Activated naive CD8-positive, alpha-beta T cell (primary cell): ENCODE measurements at regions not wholly inside any gene's neighbourhood (a gene's known extent, or its start where the extent isn't known, plus 50 kb on each side); places are given as distances from the start of the nearest gene placed in this dataset.
"Not testable (repeated sequence)": the region's sequence is repeated elsewhere in the genome, so short reads cannot be mapped to it uniquely, and the experiment has no call there.

Experiments used
- H3K27ac Mint-ChIP-seq: one replicate; pipeline ENCODE4 v1.8.0; 2021; ENCODE audit warnings: mixed read lengths
- H3K27me3 Mint-ChIP-seq: one replicate; pipeline ENCODE4 v1.8.0; 2021; ENCODE audit warnings: mixed read lengths
- H3K36me3 Mint-ChIP-seq: one replicate; pipeline ENCODE4 v1.8.0; 2021; ENCODE audit warnings: mixed read lengths
- H3K4me1 Mint-ChIP-seq: one replicate; pipeline ENCODE4 v1.8.0; 2021; ENCODE audit warnings: low read depth, mixed read lengths
- H3K4me3 Mint-ChIP-seq: one replicate; pipeline ENCODE4 v1.8.0; 2021; ENCODE audit warnings: mild to moderate bottlenecking, mixed read lengths
- H3K9me3 Mint-ChIP-seq: one replicate; pipeline ENCODE4 v1.8.0; 2021; ENCODE audit warnings: low read depth, mixed read lengths

GRCh38 chr18:10121786-10122515 lies 208.1 kb downstream of the VAPA start:
- no peaks in the 10 kb centered on the region for H3K4me1 Mint-ChIP-seq
- H3K36me3 Mint-ChIP-seq, result no peaks in the 10 kb centered on the region
- H3K27ac Mint-ChIP-seq, result no peak overlapping the region
- H3K4me3 Mint-ChIP-seq, result no peak overlapping the region
- H3K27me3 Mint-ChIP-seq, result no peaks in the 10 kb centered on the region
- H3K9me3 Mint-ChIP-seq, result no peaks in the 10 kb centered on the region

DNA sequence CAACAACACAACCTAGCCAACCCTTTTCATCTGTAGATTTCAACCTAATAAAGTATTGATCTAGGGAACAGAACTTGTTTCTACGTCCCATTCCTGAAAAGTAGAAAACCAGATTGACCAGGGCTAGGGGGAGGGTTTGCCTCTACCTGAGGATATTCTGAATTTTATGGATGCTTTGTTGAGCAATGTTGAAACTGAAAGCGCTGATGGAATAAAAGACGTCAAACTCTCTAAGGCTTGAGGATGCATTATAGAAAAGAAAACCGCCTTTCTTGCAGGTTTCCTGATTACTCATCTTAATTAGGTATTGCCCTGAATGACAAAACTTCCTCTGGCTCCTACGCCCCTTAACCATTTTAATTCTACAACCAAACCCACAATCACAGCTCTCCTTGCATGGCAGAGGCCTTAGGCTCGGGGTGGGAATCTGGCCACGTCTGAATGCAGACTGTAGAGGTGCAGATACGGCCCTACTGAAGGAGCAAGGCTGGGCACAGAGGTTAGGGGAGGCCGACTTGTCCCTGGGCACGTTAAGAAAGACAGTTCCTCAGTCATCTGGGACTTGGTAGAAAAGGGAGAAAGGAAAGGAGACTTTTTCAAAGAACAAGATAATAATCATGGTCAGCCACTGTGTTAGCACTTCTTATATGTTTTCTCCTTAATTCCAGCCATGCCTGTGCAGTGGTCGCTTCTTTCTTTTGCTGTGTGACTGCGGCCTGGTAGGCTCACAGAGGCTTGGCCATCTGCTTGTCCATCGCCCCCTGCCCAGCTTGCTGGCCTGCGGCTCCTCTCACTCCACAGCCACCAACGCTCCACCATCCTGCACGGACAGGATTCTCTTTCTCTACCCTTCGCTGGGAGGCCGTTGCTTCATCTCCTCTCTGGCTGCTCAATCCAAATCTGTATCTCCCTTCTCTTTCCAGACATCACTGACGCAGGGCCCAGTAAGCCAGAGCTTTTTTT lies 209.5 kb downstream of the VAPA start:
- no peak overlapping the region for H3K27ac Mint-ChIP-seq
- no peaks in the 10 kb centered on the region for H3K9me3 Mint-ChIP-seq
- H3K4me1 Mint-ChIP-seq, result no peaks in the 10 kb centered on the region
- H3K36me3 Mint-ChIP-seq, result no peaks in the 10 kb centered on the region
- no peaks in the 10 kb centered on the region for H3K27me3 Mint-ChIP-seq
- H3K4me3 Mint-ChIP-seq, result no peak overlapping the region

- Mint-ChIP-seq H3K4me1 (no peaks in the 10 kb centered on the region), H3K27me3 (no peaks in the 10 kb centered on the region), H3K4me3 (no peak overlapping the region), H3K9me3 (no peaks in the 10 kb centered on the region), H3K36me3 (no peaks in the 10 kb centered on the region), H3K27ac (no peak overlapping the region)
Observed at GRCh38 chr18:10124071-10124470, 210.3 kb downstream of the VAPA start.

GRCh38 chr18:10124557-10124956 lies 210.7 kb downstream of the VAPA start:
- Mint-ChIP-seq H3K4me3 (no peak overlapping the region), H3K4me1 (no peaks in the 10 kb centered on the region), H3K36me3 (no peaks in the 10 kb centered on the region), H3K9me3 (no peaks in the 10 kb centered on the region), H3K27me3 (no peaks in the 10 kb centered on the region), H3K27ac (no peak overlapping the region)

GRCh38 chr18:10124967-10125366 lies 211.2 kb downstream of the VAPA start:
- Mint-ChIP-seq H3K27ac (no peak overlapping the region), H3K9me3 (no peaks in the 10 kb centered on the region), H3K4me3 (no peak overlapping the region), H3K36me3 (no peaks in the 10 kb centered on the region), H3K4me1 (no peaks in the 10 kb centered on the region), H3K27me3 (no peaks in the 10 kb centered on the region)

DNA sequence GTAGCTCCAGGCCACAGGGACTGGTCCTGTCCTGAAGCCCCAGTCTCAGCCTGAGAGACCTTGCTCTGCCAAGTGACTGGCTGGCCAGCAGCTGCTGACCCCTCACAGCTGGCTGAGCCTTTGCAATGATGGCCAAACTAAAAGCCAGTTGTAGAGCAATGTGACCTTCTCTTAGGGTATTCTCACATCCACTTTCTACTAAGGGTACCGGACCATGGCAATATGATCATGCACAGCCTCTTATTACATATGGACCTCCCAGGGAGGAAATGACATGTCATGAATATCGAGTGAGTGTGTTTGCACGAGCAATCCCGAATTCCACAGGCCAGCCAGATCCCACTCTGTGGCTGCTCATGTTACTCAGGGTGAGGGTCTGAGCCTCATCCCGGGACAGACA lies 213.9 kb downstream of the VAPA start:
- Mint-ChIP-seq H3K36me3 (no peaks in the 10 kb centered on the region), H3K27ac (no peak overlapping the region), H3K4me1 (no peaks in the 10 kb centered on the region), H3K4me3 (no peak overlapping the region), H3K9me3 (no peaks in the 10 kb centered on the region), H3K27me3 (peaks cover 4% of the 10 kb centered on the region)

GRCh38 chr18:10128921-10129501 lies 215.2 kb downstream of the VAPA start:
- H3K4me3 Mint-ChIP-seq, result no peak overlapping the region
- H3K27ac Mint-ChIP-seq, result no peak overlapping the region
- H3K36me3 Mint-ChIP-seq, result no peaks in the 10 kb centered on the region
- H3K9me3 Mint-ChIP-seq, result no peaks in the 10 kb centered on the region
- peaks cover 1% of the 10 kb centered on the region for H3K4me1 Mint-ChIP-seq
- H3K27me3 Mint-ChIP-seq, result peaks cover 4% of the 10 kb centered on the region

DNA sequence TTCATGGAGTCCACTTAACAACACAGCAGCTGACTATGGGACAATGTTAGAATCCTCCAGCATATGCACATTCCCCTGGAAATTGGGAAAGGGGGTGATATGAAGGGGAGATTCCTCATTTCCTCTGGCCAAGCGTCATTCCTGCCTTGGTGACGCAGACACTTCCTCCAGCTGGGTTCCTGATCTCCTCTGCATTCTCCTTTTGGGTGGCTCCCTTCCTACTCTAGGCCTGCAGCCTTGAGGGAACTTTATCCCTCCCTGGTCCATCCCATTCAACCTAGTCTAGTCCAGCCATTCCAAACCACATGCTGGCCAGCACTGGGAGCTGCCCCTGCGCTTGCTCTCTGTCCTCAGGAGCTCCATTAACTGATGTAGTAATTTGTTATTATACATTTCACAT lies 216.8 kb downstream of the VAPA start:
- H3K4me1 Mint-ChIP-seq, result peaks cover 1% of the 10 kb centered on the region
- no peak overlapping the region for H3K27ac Mint-ChIP-seq
- H3K9me3 Mint-ChIP-seq, result no peaks in the 10 kb centered on the region
- no peaks in the 10 kb centered on the region for H3K36me3 Mint-ChIP-seq
- H3K27me3 Mint-ChIP-seq, result peaks cover 4% of the 10 kb centered on the region
- no peak overlapping the region for H3K4me3 Mint-ChIP-seq

DNA sequence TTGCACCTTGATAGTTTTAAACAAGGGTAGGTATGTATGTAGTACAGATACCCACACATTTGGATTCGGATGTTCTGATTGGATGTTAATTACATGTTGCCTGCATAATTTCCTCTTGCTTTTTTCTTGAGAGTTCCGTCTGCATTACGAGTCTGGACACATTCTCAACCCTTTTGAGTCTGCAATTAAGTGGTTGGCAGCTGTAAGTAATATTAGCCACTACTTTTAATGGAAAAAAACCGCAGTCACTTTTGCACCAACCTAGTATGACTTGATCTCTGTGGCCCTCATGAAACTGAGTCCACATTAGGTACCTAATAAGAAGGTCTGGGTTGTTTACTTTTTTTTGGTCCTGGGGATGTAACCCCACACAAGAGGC lies 217.3 kb downstream of the VAPA start:
- Mint-ChIP-seq H3K27me3 (peaks cover 4% of the 10 kb centered on the region), H3K36me3 (no peaks in the 10 kb centered on the region), H3K9me3 (no peaks in the 10 kb centered on the region), H3K27ac (no peak overlapping the region), H3K4me3 (no peak overlapping the region), H3K4me1 (peaks cover 1% of the 10 kb centered on the region)

DNA sequence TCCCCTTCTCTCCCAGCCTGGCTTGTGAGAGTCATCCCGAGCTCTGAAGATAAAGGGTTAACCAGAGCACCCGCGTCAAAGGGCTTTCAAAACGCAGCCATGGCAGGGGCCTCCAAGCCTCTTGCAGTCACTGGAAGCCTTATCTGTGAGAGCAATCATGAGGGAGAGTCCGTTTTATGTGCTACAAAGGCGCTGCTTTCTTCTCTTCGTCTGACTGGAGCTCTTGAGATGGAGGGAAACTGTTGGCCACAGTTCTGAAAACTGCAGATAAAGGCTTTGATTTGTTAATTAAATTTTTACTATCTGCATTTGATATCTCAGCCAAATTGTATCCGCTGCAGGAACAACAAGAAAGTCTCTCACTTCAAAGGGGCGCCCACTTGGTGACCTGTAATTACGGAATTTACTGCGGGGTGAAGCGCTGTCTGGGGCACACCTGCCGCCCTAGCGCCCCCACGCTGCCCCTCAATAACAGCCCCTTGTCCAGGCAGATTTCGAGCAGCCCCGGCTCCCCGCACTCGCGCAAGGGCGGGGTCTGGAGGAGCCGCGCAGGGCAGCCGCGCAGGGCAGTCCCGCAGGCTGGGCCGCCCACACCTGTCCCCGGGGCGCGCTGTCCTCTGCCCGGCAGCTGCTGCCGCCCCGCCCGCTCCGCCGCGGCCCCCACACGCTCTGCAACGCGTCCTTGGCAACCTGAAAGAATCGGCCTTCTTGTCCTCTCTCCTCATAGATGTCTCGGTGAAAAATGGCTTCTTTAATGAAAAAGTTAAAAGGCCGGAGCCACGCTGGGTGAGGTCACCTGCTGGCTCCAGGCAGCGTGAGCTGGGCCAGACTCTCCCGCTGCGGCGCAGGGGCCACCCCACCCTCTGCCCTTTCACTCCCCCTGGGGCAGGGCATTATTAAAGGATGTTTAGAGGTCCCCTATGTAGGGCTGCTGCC lies 217.9 kb downstream of the VAPA start:
- no peaks in the 10 kb centered on the region for H3K9me3 Mint-ChIP-seq
- H3K27me3 Mint-ChIP-seq, result peaks cover 4% of the 10 kb centered on the region
- H3K4me3 Mint-ChIP-seq, result no peak overlapping the region
- H3K4me1 Mint-ChIP-seq, result peaks cover 1% of the 10 kb centered on the region
- no peak overlapping the region for H3K27ac Mint-ChIP-seq
- H3K36me3 Mint-ChIP-seq, result no peaks in the 10 kb centered on the region

DNA sequence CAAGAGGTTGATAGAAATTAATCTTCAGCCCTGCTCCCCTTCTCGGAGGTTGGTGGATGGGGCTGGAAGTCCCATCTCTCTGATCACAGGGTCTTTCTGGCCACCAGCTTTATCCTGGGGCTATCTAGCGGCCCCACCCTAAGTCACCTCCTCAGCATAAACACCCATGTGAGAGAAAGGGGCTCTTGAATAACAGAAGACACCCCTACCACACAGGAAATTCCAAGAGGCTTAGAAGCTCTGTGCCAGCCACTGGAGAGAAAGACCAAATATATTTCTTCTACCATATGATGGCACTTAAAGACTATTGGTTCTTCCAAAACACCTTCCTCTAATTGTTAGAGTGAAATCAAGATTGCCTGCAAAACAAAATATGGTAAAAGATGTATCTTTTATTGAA lies 219.7 kb downstream of the VAPA start:
- no peak overlapping the region for H3K27ac Mint-ChIP-seq
- H3K36me3 Mint-ChIP-seq, result no peaks in the 10 kb centered on the region
- H3K4me1 Mint-ChIP-seq, result peaks cover 1% of the 10 kb centered on the region
- no peak overlapping the region for H3K4me3 Mint-ChIP-seq
- peaks cover 4% of the 10 kb centered on the region for H3K27me3 Mint-ChIP-seq
- no peaks in the 10 kb centered on the region for H3K9me3 Mint-ChIP-seq

GRCh38 chr18:10134204-10134603 lies 220.4 kb downstream of the VAPA start:
- Mint-ChIP-seq H3K27ac (no peak overlapping the region), H3K9me3 (no peaks in the 10 kb centered on the region), H3K4me3 (no peak overlapping the region), H3K36me3 (no peaks in the 10 kb centered on the region), H3K27me3 (peaks cover 4% of the 10 kb centered on the region), H3K4me1 (peaks cover 1% of the 10 kb centered on the region)

DNA sequence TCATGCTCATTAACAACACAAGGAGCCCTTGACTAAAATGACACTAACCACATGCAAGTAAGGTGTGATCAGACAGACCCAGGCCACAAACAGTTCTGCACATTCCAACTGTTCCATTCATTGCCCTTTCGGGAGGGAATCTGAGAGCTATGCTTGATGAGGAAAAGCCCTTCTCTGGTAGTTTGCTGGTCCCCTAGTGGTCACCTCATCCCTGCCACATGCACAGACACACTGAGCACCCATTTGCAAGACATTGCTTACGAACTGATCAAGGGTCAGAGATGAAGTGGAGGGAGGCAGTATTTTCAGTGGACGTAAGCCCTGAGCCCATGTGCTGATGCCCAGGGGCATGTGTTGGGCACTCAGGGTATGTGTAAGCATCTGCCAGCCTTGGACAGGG lies 220.9 kb downstream of the VAPA start:
- not testable (repeated sequence) for H3K27me3 Mint-ChIP-seq, H3K27ac Mint-ChIP-seq, H3K36me3 Mint-ChIP-seq, H3K4me3 Mint-ChIP-seq, H3K9me3 Mint-ChIP-seq, H3K4me1 Mint-ChIP-seq

DNA sequence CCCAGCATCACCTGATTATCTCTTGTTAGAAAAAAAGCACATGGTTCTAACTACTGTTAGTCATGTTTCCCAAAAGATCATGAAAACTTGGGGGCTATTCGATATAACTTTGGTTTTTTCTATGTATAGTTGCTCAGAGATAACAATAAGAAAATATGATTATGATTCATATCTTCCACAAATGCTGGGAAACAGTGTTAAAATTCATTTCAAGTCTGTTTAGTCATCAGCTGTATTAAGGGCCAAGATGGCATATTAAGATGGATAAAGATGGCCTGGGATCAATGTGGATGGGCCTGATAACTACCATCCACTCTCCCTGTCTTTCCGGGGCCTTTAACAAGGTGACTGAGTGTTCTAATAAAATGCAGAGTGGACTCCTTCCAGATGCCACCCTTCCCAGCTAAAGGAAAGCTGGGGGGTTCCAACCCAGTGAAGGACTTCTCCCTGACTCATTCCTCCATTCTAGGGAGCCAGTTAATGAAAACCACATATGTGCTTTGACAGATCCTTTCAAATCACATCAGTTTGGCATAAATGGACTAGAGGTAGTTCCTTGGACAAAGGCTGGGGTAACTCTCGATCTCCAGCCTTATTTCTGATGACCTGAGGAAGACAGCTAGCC lies 221.6 kb downstream of the VAPA start:
- Mint-ChIP-seq H3K36me3 (no peaks in the 10 kb centered on the region), H3K9me3 (no peaks in the 10 kb centered on the region), H3K27ac (no peak overlapping the region), H3K4me3 (no peak overlapping the region), H3K4me1 (peaks cover 6% of the 10 kb centered on the region), H3K27me3 (peaks cover 3% of the 10 kb centered on the region)
